Upper lobe of left lung (tissue), 6 donors: ENCODE measurements at regions not wholly inside any gene's neighbourhood (a gene's known extent, or its start where the extent isn't known, plus 50 kb on each side); places are given as distances from the start of the nearest gene placed in this dataset.

Source experiments
- ATAC-seq, 2 donors: fragments of 200-7000 bp; cut with Tn5 transposase; one replicate each; pipeline ENCODE4 v1.9.1; 2022; ENCODE audit warnings: mild to moderate bottlenecking in 2 of 2, moderate library complexity in 2 of 2; ENCODE audit not compliant: low FRiP score in 2 of 2
- DNase-seq, 2 donors: peaks; one replicate each; pipeline ENCODE4 v3.0.0-alpha.2; 2019 to 2020
- H3K27ac ChIP-seq, 4 donors: fragments of 200-600 bp; sonication (generic); one replicate each; pipeline ENCODE4 v1.5.1; 2016 to 2019
- H3K27me3 ChIP-seq, 4 donors: fragments of 200-600 bp; sonication (generic); one replicate each; pipeline ENCODE4 v1.5.1; 2017 to 2019
- H3K36me3 ChIP-seq, 4 donors: fragments of 200-600 bp; sonication (generic); one replicate each; pipeline ENCODE4 v1.5.1; 2016 to 2019
- H3K4me1 ChIP-seq, 4 donors: fragments of 200-600 bp; sonication (generic); one replicate each; pipeline ENCODE4 v1.5.1; 2018 to 2019
- H3K4me3 ChIP-seq, 4 donors: fragments of 200-600 bp; sonication (generic); one replicate each; pipeline ENCODE4 v1.5.1; 2017 to 2019; ENCODE audit warnings: mild to moderate bottlenecking in 2 of 4, moderate library complexity in 1 of 4
- H3K9me3 ChIP-seq, 4 donors: fragments of 200-600 bp; sonication (generic); one replicate each; pipeline ENCODE4 v1.5.1; 2018 to 2019
- CTCF ChIP-seq, 6 experiments: fragments of 450-650 bp in 4 of 6; fragments of 200-600 bp in 2 of 6; sonication (generic) in 2 of 6; IDR thresholded peaks; one replicate each; pipeline ENCODE4 v1.5.1; 2016 to 2019; ENCODE audit warnings: antibody characterized with exemption in 6 of 6
- EP300 ChIP-seq, 4 donors: sonication (generic); formaldehyde crosslinking; IDR thresholded peaks; one replicate each; pipeline ENCODE4 v1.5.1; 2017; ENCODE audit warnings: antibody characterized with exemption in 4 of 4, control low read depth in 2 of 4
- POLR2A ChIP-seq, 4 donors: fragments of 450-650 bp; IDR thresholded peaks; one replicate each; pipeline ENCODE4 v1.5.1; 2016 to 2017; ENCODE audit warnings: antibody characterized with exemption in 4 of 4, mild to moderate bottlenecking in 2 of 4
- POLR2AphosphoS5 ChIP-seq, 2 donors: sonication (generic); formaldehyde crosslinking; IDR thresholded peaks; one replicate each; pipeline ENCODE4 v1.5.1; 2017; ENCODE audit warnings: antibody characterized with exemption in 2 of 2
- WGBS, 2 donors: methylation state at CpG; one replicate each; pipeline ENCODE4 v1.1.5; 2017 to 2018; 5-methylcytosine and 5-hydroxymethylcytosine counted together
- donor health status: DM: no; HTN: no; CAD: no; lungs with moderate emphysema.
- donor health status: DM: no; HTN: yes; CAD: no; lungs with severe emphysema.

DNA sequence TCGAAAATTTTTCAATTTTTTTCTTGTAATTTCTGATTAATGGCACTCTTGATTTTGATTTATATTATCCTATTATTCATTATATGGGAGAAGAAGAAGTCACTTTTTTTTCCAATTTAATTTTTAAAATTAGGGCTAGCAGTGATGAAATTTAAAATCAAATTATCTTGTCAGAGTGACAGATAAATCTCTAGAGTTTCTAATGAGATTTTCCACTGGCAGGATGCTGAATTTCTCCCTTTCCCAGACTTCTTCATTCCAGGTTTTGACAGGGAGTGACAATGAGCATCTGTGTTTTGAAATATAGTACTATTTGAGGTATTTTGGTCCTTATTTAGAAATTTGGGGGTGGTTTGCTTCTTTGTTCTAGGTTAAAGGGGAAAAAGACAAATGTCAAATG is 2274.1 kb downstream of the MAT2B start:
- Histone ChIP-seq H3K4me1 (no peaks in the 10 kb centered on the region), H3K9me3 (no peaks in the 10 kb centered on the region), H3K27me3 (no peaks in the 10 kb centered on the region), H3K27ac (no peak overlapping the region), H3K4me3 (no peak overlapping the region), H3K36me3 (no peaks in the 10 kb centered on the region)
- no peak for DNase-seq
- no peak for ATAC-seq
- 63 to 77% methylated on average over 1 of the region's 1 CpG for WGBS, 2 donors
- TF ChIP-seq POLR2A (IDR thresholded peaks at IDR 0.05) (no peak), EP300 (IDR thresholded peaks at IDR 0.05) (no peak), POLR2AphosphoS5 (IDR thresholded peaks at IDR 0.05) (no peak), CTCF (IDR thresholded peaks at IDR 0.05) (no peak)

DNA sequence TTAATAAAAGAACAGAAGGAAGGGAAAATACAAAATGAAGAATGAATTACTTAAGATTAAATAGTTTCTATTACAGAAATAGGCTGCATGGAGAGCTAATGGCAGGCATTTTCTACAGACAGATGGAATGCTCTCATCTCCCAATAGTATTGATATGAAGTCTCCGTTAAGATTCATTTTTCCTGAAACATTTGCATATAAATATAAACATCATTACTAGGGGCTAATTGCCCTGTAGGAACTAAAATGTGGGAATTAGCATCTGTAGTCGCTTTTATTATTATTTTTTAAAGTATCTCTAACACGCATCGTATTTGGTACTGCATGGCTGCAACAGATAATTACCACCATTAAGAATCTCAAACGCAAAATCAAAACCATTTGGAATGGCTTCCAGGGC is 2275.5 kb downstream of the MAT2B start:
- no peak for DNase-seq
- no peaks in the 10 kb centered on the region for H3K36me3 ChIP-seq
- TF ChIP-seq POLR2A (IDR thresholded peaks at IDR 0.05), result no peak
- TF ChIP-seq CTCF (IDR thresholded peaks at IDR 0.05), result no peak
- no peak for TF ChIP-seq EP300 (IDR thresholded peaks at IDR 0.05)
- TF ChIP-seq POLR2AphosphoS5 (IDR thresholded peaks at IDR 0.05), result no peak
- 86 to 95% methylated on average over 5 of the region's 5 CpGs for WGBS, 2 donors
- no peaks in the 10 kb centered on the region for H3K4me1 ChIP-seq
- no peak for ATAC-seq
- H3K27ac ChIP-seq, result no peak overlapping the region
- H3K9me3 ChIP-seq, result no peaks in the 10 kb centered on the region
- H3K27me3 ChIP-seq, result no peaks in the 10 kb centered on the region
- H3K4me3 ChIP-seq, result no peak overlapping the region

- no peaks in the 10 kb centered on the region for H3K4me1 ChIP-seq
- H3K4me3 ChIP-seq, result no peak overlapping the region
- H3K27me3 ChIP-seq, result no peaks in the 10 kb centered on the region
- H3K36me3 ChIP-seq, result no peaks in the 10 kb centered on the region
- ATAC-seq (no peak), DNase-seq (no peak)
- H3K9me3 ChIP-seq, result no peaks in the 10 kb centered on the region
- TF ChIP-seq POLR2A (IDR thresholded peaks at IDR 0.05) (no peak), CTCF (IDR thresholded peaks at IDR 0.05) (no peak), POLR2AphosphoS5 (IDR thresholded peaks at IDR 0.05) (no peak), EP300 (IDR thresholded peaks at IDR 0.05) (no peak)
- no peak overlapping the region for H3K27ac ChIP-seq
- 65 to 74% methylated on average over 4 of the region's 4 CpGs for WGBS, 2 donors
These were observed 2276.3 kb downstream of the MAT2B start for GRCh38 chr5:165781738-165782137.

DNA sequence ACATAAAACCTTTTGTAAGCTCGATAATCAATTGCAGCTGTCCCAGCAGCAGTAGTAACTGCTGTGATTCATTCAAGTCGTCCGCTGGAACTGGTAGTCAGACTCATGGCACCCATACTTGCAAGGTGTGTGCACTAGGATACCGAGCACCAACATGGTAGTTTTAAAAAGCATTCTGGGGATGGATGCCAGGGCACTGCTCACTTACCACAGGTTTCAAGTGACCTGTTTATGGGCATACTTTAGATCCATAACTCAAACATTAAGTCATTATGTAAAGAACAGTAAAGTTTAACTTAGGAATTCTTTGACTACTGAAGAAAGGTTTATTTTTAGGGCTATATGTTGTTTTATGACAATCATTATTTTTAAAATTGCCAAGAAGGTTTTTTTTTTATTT is 2277.6 kb downstream of the MAT2B start:
- Histone ChIP-seq H3K27ac (no peak overlapping the region), H3K27me3 (no peaks in the 10 kb centered on the region), H3K9me3 (no peaks in the 10 kb centered on the region), H3K4me1 (no peaks in the 10 kb centered on the region), H3K36me3 (no peaks in the 10 kb centered on the region), H3K4me3 (no peak overlapping the region)
- 85 to 88% methylated on average over 4 of the region's 4 CpGs for WGBS, 2 donors
- no peak for DNase-seq
- no peak for ATAC-seq
- no peak for TF ChIP-seq POLR2AphosphoS5 (IDR thresholded peaks at IDR 0.05)
- no peak for TF ChIP-seq EP300 (IDR thresholded peaks at IDR 0.05)
- TF ChIP-seq POLR2A (IDR thresholded peaks at IDR 0.05), result no peak
- no peak for TF ChIP-seq CTCF (IDR thresholded peaks at IDR 0.05)

DNA sequence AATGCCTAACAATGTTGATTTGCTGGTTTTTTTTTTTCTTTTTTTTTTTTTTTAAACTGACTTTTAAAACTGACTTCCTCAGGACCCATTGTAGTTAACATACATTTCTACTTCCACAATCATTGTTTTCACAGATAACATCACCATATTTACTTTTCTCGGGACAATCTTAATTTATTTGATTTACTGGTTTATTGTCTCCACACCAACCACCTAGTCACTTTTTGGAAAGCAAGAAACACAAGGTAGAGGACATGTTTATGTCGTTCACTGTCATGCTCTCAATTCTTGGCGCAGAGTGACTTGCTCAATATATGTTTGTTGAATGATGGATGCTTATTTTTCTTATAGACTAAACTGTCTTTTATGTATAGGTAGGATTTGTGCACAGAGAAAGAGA is 2280.7 kb downstream of the MAT2B start:
- no peaks in the 10 kb centered on the region for H3K9me3 ChIP-seq
- ATAC-seq, result no peak
- no peaks in the 10 kb centered on the region for H3K36me3 ChIP-seq
- H3K4me1 ChIP-seq, result no peaks in the 10 kb centered on the region
- H3K27me3 ChIP-seq, result no peaks in the 10 kb centered on the region
- no peak overlapping the region for H3K4me3 ChIP-seq
- DNase-seq, result no peak
- TF ChIP-seq EP300 (IDR thresholded peaks at IDR 0.05) (no peak), CTCF (IDR thresholded peaks at IDR 0.05) (no peak), POLR2A (IDR thresholded peaks at IDR 0.05) (no peak), POLR2AphosphoS5 (IDR thresholded peaks at IDR 0.05) (no peak)
- WGBS, 2 donors, result 38 to 52% methylated on average over 3 of the region's 3 CpGs
- no peak overlapping the region for H3K27ac ChIP-seq
